HCT116 (cell line): ENCODE measurements at regions not wholly inside any gene's neighbourhood (a gene's known extent, or its start where the extent isn't known, plus 50 kb on each side); places are given as distances from the start of the nearest gene placed in this dataset.

Experiments used
- ATAC-seq: fragments of 200-7000 bp; cut with Tn5 transposase; 2 replicates; pipeline ENCODE4 v1.9.1; 2020; ENCODE audit warnings: mild to moderate bottlenecking, moderate library complexity
- BruUV-seq: library from RNA; stranded (reverse); fragments of 400-500 nt; replicated peaks from 2 replicates; lab custom pipeline; 2021; lab: Mats Ljungman, UMichigan
- CTCF ChIA-PET: fragments of 300-600 bp; sonication (Branson Sonifier 250); formaldehyde crosslinking; loops from one replicate; lab custom pipeline; 2021; ENCODE audit warnings: antibody characterized with exemption; lab: Charles Lee
- POLR2A ChIA-PET: fragments of 300-600, 350-600 bp; sonication (Branson Sonifier 250); formaldehyde crosslinking; loops from one replicate; lab custom pipeline; 2021; ENCODE audit warnings: antibody characterized with exemption; lab: Charles Lee
- RAD21 ChIA-PET, 2 experiments: fragments of 300-600 bp; sonication (Branson Sonifier 250); formaldehyde crosslinking; loops; one replicate each; lab custom pipeline; 2023; ENCODE audit warnings: low total read pairs in 2 of 2; ENCODE audit not compliant: uncharacterized antibody in 2 of 2, unreplicated experiment in 2 of 2, low non-redundant PET in 1 of 2; lab: Charles Lee
- DNase-seq: peaks from one replicate; pipeline ENCODE4 v3.0.0-alpha.2; 2010; ENCODE audit warnings: low read depth, low spot score
- H2AFZ ChIP-seq: fragments of 200-600 bp; shearing (Covaris generic), sonication (generic); 2 replicates; pipeline ENCODE4 v1.6.1; 2017; ENCODE audit warnings: low read depth, mixed run types, mixed read lengths, antibody characterized with exemption, low read length; ENCODE audit not compliant: poor library complexity, severe bottlenecking
- H3K27ac ChIP-seq: 2 replicates; pipeline ENCODE4 v1.5.1; 2012; ENCODE audit warnings: low read depth, low read length
- H3K27me3 ChIP-seq: fragments of 200-600 bp; sonication (generic); 2 replicates; pipeline ENCODE4 v1.6.1; 2016; ENCODE audit warnings: mixed run types, low read length, mixed read lengths; ENCODE audit not compliant: insufficient read depth
- H3K36me3 ChIP-seq, 2 experiments: fragments of 200-500 bp in 1 of 2; fragments of 200-600 bp in 1 of 2; sonication (Bioruptor generic) in 1 of 2; sonication (generic) in 1 of 2; 2 replicates each; pipeline versions ENCODE4 v1.5.1 to v1.6.1; 2014 to 2016; ENCODE audit warnings: low read length in 2 of 2, inconsistent platforms in 1 of 2, mixed read lengths in 1 of 2, mixed run types in 1 of 2; ENCODE audit not compliant: insufficient read depth in 2 of 2, control insufficient read depth in 1 of 2
- H3K4me1 ChIP-seq, 2 experiments: fragments of 200-600 bp in 1 of 2; sonication (generic) in 1 of 2; 2 replicates each; pipeline versions ENCODE4 v1.5.1 to v1.6.1; 2012 to 2017; ENCODE audit warnings: low read length in 2 of 2, inconsistent platforms in 1 of 2, mild to moderate bottlenecking in 1 of 2, mixed read lengths in 1 of 2, mixed run types in 1 of 2, moderate library complexity in 1 of 2; ENCODE audit not compliant: insufficient read depth in 2 of 2, control insufficient read depth in 1 of 2
- H3K4me2 ChIP-seq: fragments of 200-600 bp; sonication (generic); 2 replicates; pipeline ENCODE4 v1.6.1; 2017; ENCODE audit warnings: mixed run types, low read length, mixed read lengths
- H3K4me3 ChIP-seq, 2 experiments: fragments of 200-600 bp in 1 of 2; sonication (generic) in 1 of 2; replicated peaks in 1 of 2; 2 replicates each; pipeline ENCODE4 v1.5.1; 2011 to 2016; ENCODE audit warnings: low read length in 2 of 2, control low read depth in 1 of 2, low read depth in 1 of 2, mild to moderate bottlenecking in 1 of 2, mixed read lengths in 1 of 2, mixed run types in 1 of 2
- H3K79me2 ChIP-seq: fragments of 200-600 bp; sonication (generic); 2 replicates; pipeline ENCODE4 v1.6.1; 2017; ENCODE audit warnings: mild to moderate bottlenecking, mixed run types, low read length, moderate library complexity, mixed read lengths; ENCODE audit not compliant: insufficient read depth
- H3K9ac ChIP-seq: fragments of 200-600 bp; sonication (generic); 2 replicates; pipeline ENCODE4 v1.6.1; 2016; ENCODE audit warnings: low read length, mixed read lengths
- H3K9me2 ChIP-seq: fragments of 200-600 bp; sonication (generic), shearing (Covaris generic); 2 replicates; pipeline ENCODE4 v1.6.1; 2017; ENCODE audit warnings: mixed run types, mild to moderate bottlenecking, moderate library complexity; ENCODE audit not compliant: insufficient read depth
- H3K9me3 ChIP-seq, 2 experiments: fragments of 200-500 bp in 1 of 2; fragments of 200-600 bp in 1 of 2; sonication (Bioruptor generic) in 1 of 2; sonication (generic) in 1 of 2; 2 replicates each; pipeline ENCODE4 v1.6.1; 2014 to 2017; ENCODE audit warnings: low read length in 2 of 2, mixed read lengths in 2 of 2, inconsistent platforms in 1 of 2, low read depth in 1 of 2, mild to moderate bottlenecking in 1 of 2, mixed run types in 1 of 2, moderate library complexity in 1 of 2; ENCODE audit not compliant: control insufficient read depth in 1 of 2, insufficient read depth in 1 of 2
- H4K20me1 ChIP-seq: fragments of 200-600 bp; sonication (generic), shearing (Covaris generic); 2 replicates; pipeline ENCODE4 v1.6.1; 2017; ENCODE audit warnings: mixed run types, mild to moderate bottlenecking, moderate library complexity; ENCODE audit not compliant: insufficient read depth
- CBX3 ChIP-seq: IDR thresholded peaks from 2 replicates; pipeline ENCODE4 v1.6.1; 2012; ENCODE audit warnings: low read depth
- EGR1 ChIP-seq: IDR thresholded peaks from 2 replicates; pipeline ENCODE4 v1.6.1; 2012; ENCODE audit warnings: low read depth
- ELF1 ChIP-seq: IDR thresholded peaks from 2 replicates; pipeline ENCODE4 v1.6.1; 2012; ENCODE audit warnings: low read depth, borderline replicate concordance
- EZH2phosphoT487 ChIP-seq: fragments of 200-600 bp; IDR thresholded peaks from 2 replicates; pipeline ENCODE4 v1.6.1; 2018; ENCODE audit warnings: antibody characterized with exemption, borderline replicate concordance
- JUND ChIP-seq: IDR thresholded peaks from 2 replicates; pipeline ENCODE4 v1.6.1; 2012
- POLR2AphosphoS5 ChIP-seq: IDR thresholded peaks from 2 replicates; pipeline ENCODE4 v1.6.1; 2011; ENCODE audit warnings: mild to moderate bottlenecking, low read depth, low read length, moderate library complexity
- RAD21 ChIP-seq: IDR thresholded peaks from 2 replicates; pipeline ENCODE4 v1.6.1; 2012; ENCODE audit warnings: low read depth, mild to moderate bottlenecking
- SP1 ChIP-seq: IDR thresholded peaks from 2 replicates; pipeline ENCODE4 v1.6.1; 2012; ENCODE audit warnings: low read depth
- SRF ChIP-seq: IDR thresholded peaks from 2 replicates; pipeline ENCODE4 v1.6.1; 2012; ENCODE audit warnings: low read depth
- YY1 ChIP-seq: IDR thresholded peaks from 2 replicates; pipeline ENCODE4 v1.6.1; 2011; ENCODE audit warnings: low read length, low read depth, moderate library complexity, mild to moderate bottlenecking; ENCODE audit not compliant: insufficient replicate concordance; ENCODE audit errors: extremely low read depth
- ZFX ChIP-seq: fragments of 450-650 bp; IDR thresholded peaks from 2 replicates; pipeline ENCODE4 v1.6.1; 2017
- ZNF274 ChIP-seq: fragments of 200-500 bp; sonication (Bioruptor generic); IDR thresholded peaks from 2 replicates; pipeline ENCODE4 v1.6.1; 2014; ENCODE audit warnings: mild to moderate bottlenecking, low read depth, low read length, inconsistent platforms
- intact Hi-C: fragments of 100-400 bp; cut with micrococcal nuclease; formaldehyde crosslinking; loops from 2 replicates; pipeline ENCODE4 v1.10.0; 2022
- TF ChIP-seq, protein P1 (sequence below): IDR thresholded peaks from 2 replicates; pipeline ENCODE4 v1.6.1; 2011; ENCODE audit warnings: mild to moderate bottlenecking, low read length, moderate library complexity; ENCODE audit not compliant: insufficient replicate concordance; ENCODE audit errors: extremely low read depth
- TF ChIP-seq, protein P2 (sequence below): IDR thresholded peaks from 2 replicates; pipeline ENCODE4 v1.6.1; 2012; ENCODE audit warnings: low read depth

DNA sequence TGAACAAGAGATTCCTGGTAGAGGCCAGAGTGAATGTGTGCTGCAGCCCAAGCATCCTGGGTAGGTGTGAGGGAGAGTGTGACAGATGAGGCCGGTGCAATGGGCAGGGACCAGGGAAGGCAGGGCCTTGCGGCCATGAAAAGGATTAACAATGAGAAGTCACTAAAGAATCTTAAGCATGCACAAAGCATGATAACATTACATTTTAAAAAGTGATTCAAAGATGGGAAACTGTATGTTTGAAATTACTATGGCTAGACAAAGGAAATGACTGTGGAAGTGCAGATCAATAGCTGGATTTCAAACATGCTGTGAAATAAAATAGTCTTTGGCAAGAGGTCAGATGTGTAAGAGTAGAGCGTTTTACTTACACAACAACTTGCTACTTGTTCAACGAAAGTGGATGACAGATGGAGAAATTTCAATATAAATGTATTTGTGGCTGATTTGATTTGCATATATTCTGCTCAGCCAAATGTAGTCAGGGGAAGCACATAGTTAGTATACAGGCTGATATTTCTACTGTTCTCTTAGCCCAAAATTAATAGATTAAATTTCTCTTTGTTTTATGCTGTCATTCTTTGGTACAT, 175.5 kb downstream of the CCDC59 start (continued):
- TF ChIP-seq, protein P1, sequence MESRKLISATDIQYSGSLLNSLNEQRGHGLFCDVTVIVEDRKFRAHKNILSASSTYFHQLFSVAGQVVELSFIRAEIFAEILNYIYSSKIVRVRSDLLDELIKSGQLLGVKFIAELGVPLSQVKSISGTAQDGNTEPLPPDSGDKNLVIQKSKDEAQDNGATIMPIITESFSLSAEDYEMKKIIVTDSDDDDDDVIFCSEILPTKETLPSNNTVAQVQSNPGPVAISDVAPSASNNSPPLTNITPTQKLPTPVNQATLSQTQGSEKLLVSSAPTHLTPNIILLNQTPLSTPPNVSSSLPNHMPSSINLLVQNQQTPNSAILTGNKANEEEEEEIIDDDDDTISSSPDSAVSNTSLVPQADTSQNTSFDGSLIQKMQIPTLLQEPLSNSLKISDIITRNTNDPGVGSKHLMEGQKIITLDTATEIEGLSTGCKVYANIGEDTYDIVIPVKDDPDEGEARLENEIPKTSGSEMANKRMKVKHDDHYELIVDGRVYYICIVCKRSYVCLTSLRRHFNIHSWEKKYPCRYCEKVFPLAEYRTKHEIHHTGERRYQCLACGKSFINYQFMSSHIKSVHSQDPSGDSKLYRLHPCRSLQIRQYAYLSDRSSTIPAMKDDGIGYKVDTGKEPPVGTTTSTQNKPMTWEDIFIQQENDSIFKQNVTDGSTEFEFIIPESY = no peak
- TF ChIP-seq ZNF274 (no peak), RAD21 (no peak), ELF1 (no peak), EZH2phosphoT487 (no peak), SP1 (no peak), CBX3 (no peak), ZFX (no peak), YY1 (no peak), POLR2AphosphoS5 (no peak)

DNA sequence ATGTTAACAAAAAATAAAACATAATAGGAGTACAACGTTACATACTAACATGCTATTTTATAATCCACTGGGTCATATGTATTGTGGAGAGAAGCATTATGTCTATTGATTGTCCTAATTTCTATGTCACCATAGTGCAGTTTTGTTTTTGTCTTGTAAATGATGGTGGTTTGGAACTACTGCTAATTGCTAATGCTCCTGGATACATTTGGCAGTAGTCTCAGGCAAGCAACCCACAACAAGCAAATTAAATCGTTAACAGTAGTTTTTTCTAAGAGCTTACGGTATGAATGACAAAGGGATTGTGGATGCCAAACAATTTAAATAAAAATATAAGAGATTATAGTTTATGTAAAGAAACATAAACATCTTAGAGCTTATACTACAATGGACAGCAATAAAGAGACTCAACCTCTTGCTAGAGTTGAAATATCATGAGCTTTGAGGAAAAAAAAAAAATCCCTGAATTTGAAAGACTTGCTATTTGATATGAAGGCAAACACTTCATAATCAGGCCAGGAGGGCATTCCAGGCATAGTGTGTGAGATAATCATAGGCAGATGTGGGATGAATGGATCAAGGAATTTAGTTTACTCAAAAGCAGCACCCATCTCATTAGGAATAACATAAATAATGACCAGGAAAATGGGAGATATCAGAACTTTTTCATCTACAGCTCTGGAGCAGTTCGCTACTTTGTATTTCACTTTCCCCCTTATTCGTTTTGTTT, 181.3 kb downstream of the CCDC59 start:
- CTCF ChIA-PET = no interaction called here
- Histone ChIP-seq H3K9me2 (no peaks in the 10 kb centered on the region), H3K27ac (no peak overlapping the region)
- no peak for TF ChIP-seq ELF1
- TF ChIP-seq POLR2AphosphoS5 = no peak
- no peak for TF ChIP-seq JUND
- TF ChIP-seq SRF = no peak
- no peak for TF ChIP-seq EGR1
- TF ChIP-seq, protein P2, sequence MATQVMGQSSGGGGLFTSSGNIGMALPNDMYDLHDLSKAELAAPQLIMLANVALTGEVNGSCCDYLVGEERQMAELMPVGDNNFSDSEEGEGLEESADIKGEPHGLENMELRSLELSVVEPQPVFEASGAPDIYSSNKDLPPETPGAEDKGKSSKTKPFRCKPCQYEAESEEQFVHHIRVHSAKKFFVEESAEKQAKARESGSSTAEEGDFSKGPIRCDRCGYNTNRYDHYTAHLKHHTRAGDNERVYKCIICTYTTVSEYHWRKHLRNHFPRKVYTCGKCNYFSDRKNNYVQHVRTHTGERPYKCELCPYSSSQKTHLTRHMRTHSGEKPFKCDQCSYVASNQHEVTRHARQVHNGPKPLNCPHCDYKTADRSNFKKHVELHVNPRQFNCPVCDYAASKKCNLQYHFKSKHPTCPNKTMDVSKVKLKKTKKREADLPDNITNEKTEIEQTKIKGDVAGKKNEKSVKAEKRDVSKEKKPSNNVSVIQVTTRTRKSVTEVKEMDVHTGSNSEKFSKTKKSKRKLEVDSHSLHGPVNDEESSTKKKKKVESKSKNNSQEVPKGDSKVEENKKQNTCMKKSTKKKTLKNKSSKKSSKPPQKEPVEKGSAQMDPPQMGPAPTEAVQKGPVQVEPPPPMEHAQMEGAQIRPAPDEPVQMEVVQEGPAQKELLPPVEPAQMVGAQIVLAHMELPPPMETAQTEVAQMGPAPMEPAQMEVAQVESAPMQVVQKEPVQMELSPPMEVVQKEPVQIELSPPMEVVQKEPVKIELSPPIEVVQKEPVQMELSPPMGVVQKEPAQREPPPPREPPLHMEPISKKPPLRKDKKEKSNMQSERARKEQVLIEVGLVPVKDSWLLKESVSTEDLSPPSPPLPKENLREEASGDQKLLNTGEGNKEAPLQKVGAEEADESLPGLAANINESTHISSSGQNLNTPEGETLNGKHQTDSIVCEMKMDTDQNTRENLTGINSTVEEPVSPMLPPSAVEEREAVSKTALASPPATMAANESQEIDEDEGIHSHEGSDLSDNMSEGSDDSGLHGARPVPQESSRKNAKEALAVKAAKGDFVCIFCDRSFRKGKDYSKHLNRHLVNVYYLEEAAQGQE = no peak
- TF ChIP-seq, all 23 proteins: peak for 0
- ATAC-seq (no peak), DNase-seq (no peak)
- Histone ChIP-seq H3K4me1 (no peaks in the 10 kb centered on the region), H3K79me2 (no peaks in the 10 kb centered on the region), H3K4me2 (no peak overlapping the region), H3K27me3 (no peaks in the 10 kb centered on the region), H3K4me3 (no peak overlapping the region), H2AFZ (no peak overlapping the region), H3K9me3 (no peaks in the 10 kb centered on the region), H3K9ac (no peak overlapping the region), H4K20me1 (no peaks in the 10 kb centered on the region), H3K36me3 (no peaks in the 10 kb centered on the region)
- RAD21 ChIA-PET = no interaction called here
- intact Hi-C loops = no loop called here
- POLR2A ChIA-PET = no interaction called here
- BruUV-seq = no TSS peak
